ENCODE measurements at regions not wholly inside any gene's neighbourhood (a gene's known extent, or its start where the extent isn't known, plus 50 kb on each side); places are given as distances from the start of the nearest gene placed in this dataset.

DNA sequence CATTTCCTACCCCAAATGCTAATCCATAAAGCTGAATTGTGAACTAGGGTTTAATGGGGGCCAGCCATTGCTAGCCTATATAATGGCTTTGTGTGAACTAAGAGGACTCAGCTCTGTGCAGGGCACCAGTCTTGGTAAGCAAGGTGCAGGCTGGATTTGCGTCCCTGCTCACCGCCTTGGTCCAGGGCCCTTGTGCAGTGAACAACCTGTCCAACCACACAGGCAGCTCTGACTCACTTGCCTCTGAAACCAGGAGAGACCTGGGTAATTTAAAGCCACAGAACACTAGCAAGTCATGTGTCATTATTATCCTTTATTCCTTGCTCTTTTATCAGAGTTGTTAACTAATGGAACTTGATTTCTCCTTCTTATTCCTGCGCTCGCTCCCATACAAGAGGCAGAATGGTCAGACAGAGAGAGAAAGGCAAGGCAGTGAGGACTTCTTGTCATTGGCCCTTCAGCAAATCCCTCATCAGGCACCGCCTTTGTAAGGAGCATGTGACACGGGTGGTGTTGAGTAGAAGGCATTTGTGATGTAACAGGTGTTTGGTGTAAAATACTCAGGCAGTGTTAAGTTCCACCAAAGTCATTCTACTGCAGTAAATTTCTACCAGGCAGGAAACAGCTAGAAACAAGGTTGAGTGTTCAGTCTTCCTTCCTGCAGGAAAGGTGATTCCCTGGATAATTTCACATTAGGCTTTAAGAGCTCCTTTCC lies 67.3 kb upstream of the OLIG2 start:
- Histone ChIP-seq H3K4me1 (ENCODE audit: control insufficient read depth, insufficient read depth, low read length) (no peaks in the 10 kb centered on the region), H4K20me1 (ENCODE audit: insufficient read depth, low read length) (no peaks in the 10 kb centered on the region), H3K27ac (ENCODE audit: insufficient read depth, low read length) (no peak overlapping the region), H3K18ac (ENCODE audit: low read depth, low read length) (no peak overlapping the region), H2BK5ac (ENCODE audit: low read depth, low read length, poor library complexity, severe bottlenecking) (no peak overlapping the region), H3K79me1 (ENCODE audit: low read depth in 1 of 2, low read length in 2 of 2) (no peaks in the 10 kb centered on the region), H3K9ac (ENCODE audit: low read depth, low read length) (no peak overlapping the region), H3K4ac (ENCODE audit: low read depth, low read length) (no peak overlapping the region), H3K14ac (replicated peaks; ENCODE audit: low read depth, low read length) (no peak overlapping the region), H2AFZ (replicated peaks; ENCODE audit: low read length, poor library complexity) (no peak overlapping the region), H3K27me3 (ENCODE audit: control insufficient read depth, insufficient read depth, low read length) (peaks cover 35% of the 10 kb centered on the region), H4K91ac (ENCODE audit: insufficient read depth, low read depth, low read length) (no peak overlapping the region), H2AK9ac (replicated peaks; ENCODE audit: low read depth, low read length, poor library complexity) (no peak overlapping the region), H3K56ac (ENCODE audit: extremely low read depth, insufficient read depth, low read length) (no peak overlapping the region), H2BK15ac (ENCODE audit: low read depth, low read length) (no peak overlapping the region), H3K23ac (ENCODE audit: low read depth, low read length) (no peak overlapping the region), H3K36me3 (ENCODE audit: control insufficient read depth, insufficient read depth, low read length) (no peaks in the 10 kb centered on the region), H4K8ac (ENCODE audit: low read depth in 2 of 2, low read length in 2 of 2) (no peak overlapping the region), H2AK5ac (ENCODE audit: low read depth, low read length) (no peak overlapping the region), H4K5ac (ENCODE audit: low read depth, low read length) (no peak overlapping the region), H2BK20ac (ENCODE audit: low read depth, low read length) (no peak overlapping the region), H3K9me1 (ENCODE audit: insufficient read depth, low read length) (no peaks in the 10 kb centered on the region), H3K9me3 (ENCODE audit: control insufficient read depth, insufficient read depth, low read length) (no peaks in the 10 kb centered on the region), H2BK120ac (ENCODE audit: low read depth, low read length) (no peak overlapping the region), H3K4me2 (ENCODE audit: low read depth, low read length) (no peak overlapping the region), H3K4me3 (ENCODE audit: insufficient read depth, low read depth, low read length) (no peak overlapping the region)
- WGBS, 2 experiments (ENCODE audit: extremely low coverage in 2 of 2, insufficient read length in 1 of 2), result no CpG with 5 or more reads among the region's 6 CpGs
- TF ChIP-seq RFX5 (IDR thresholded peaks at IDR 0.05; ENCODE audit: low read depth, low read length) (no peak), RAD21 (IDR thresholded peaks at IDR 0.05; ENCODE audit: low read length) (no peak), RCOR1 (IDR thresholded peaks at IDR 0.05; ENCODE audit: insufficient replicate concordance, low read length) (no peak), SMC3 (IDR thresholded peaks at IDR 0.05; ENCODE audit: low read depth, low read length) (no peak), CHD1 (IDR thresholded peaks at IDR 0.05; ENCODE audit: low read depth, low read length) (no peak), POLR2A (IDR thresholded peaks at IDR 0.05; ENCODE audit: low read depth, low read length) (no peak), MAFK (IDR thresholded peaks at IDR 0.05; ENCODE audit: low read depth, low read length) (no peak), BHLHE40 (IDR thresholded peaks at IDR 0.05; ENCODE audit: low read depth, low read length) (no peak), NFE2L2 (IDR thresholded peaks at IDR 0.05; ENCODE audit: low read depth, low read length) (no peak), FOS (IDR thresholded peaks at IDR 0.05; ENCODE audit: low read depth, low read length) (no peak), MXI1 (IDR thresholded peaks at IDR 0.05; ENCODE audit: borderline replicate concordance, low read depth, low read length) (no peak)
- TF ChIP-seq, protein P1, sequence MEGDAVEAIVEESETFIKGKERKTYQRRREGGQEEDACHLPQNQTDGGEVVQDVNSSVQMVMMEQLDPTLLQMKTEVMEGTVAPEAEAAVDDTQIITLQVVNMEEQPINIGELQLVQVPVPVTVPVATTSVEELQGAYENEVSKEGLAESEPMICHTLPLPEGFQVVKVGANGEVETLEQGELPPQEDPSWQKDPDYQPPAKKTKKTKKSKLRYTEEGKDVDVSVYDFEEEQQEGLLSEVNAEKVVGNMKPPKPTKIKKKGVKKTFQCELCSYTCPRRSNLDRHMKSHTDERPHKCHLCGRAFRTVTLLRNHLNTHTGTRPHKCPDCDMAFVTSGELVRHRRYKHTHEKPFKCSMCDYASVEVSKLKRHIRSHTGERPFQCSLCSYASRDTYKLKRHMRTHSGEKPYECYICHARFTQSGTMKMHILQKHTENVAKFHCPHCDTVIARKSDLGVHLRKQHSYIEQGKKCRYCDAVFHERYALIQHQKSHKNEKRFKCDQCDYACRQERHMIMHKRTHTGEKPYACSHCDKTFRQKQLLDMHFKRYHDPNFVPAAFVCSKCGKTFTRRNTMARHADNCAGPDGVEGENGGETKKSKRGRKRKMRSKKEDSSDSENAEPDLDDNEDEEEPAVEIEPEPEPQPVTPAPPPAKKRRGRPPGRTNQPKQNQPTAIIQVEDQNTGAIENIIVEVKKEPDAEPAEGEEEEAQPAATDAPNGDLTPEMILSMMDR (conservative IDR thresholded peaks at IDR 0.05; ENCODE audit: low read depth, low read length), result no peak
- TF ChIP-seq, protein P2, sequence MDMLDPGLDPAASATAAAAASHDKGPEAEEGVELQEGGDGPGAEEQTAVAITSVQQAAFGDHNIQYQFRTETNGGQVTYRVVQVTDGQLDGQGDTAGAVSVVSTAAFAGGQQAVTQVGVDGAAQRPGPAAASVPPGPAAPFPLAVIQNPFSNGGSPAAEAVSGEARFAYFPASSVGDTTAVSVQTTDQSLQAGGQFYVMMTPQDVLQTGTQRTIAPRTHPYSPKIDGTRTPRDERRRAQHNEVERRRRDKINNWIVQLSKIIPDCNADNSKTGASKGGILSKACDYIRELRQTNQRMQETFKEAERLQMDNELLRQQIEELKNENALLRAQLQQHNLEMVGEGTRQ (IDR thresholded peaks at IDR 0.05; ENCODE audit: low read depth, low read length), result no peak
- TF ChIP-seq, protein P3, sequence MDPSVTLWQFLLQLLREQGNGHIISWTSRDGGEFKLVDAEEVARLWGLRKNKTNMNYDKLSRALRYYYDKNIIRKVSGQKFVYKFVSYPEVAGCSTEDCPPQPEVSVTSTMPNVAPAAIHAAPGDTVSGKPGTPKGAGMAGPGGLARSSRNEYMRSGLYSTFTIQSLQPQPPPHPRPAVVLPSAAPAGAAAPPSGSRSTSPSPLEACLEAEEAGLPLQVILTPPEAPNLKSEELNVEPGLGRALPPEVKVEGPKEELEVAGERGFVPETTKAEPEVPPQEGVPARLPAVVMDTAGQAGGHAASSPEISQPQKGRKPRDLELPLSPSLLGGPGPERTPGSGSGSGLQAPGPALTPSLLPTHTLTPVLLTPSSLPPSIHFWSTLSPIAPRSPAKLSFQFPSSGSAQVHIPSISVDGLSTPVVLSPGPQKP (IDR thresholded peaks at IDR 0.05; ENCODE audit: borderline replicate concordance, low read depth, low read length), result no peak
- ATAC-seq (ENCODE audit: low read depth) (no peak), DNase-seq (no peak)
- intact Hi-C loops (cut with micrococcal nuclease), result no loop called here
- in situ Hi-C loops (cut with MboI; ENCODE audit: low sequenced_read_pairs), result no loop called here
- ChIA-PET POLR2A (ENCODE audit: unreplicated experiment) (no interaction called here), CTCF (no interaction called here)
- dilution Hi-C loops (cut with HindIII; ENCODE audit: low sequenced_read_pairs, unreplicated experiment), result no loop called here
- BruUV-seq (replicated peaks), result no TSS peak

All from IMR-90 (cell line).